ENCODE measurements at regions not wholly inside any gene's neighbourhood (a gene's known extent, or its start where the extent isn't known, plus 50 kb on each side); places are given as distances from the start of the nearest gene placed in this dataset.

GRCh38 chr1:213742992-213743391 is 244.8 kb upstream of the PROX1 start:
- no peak overlapping the region for H3K27ac ChIP-seq (ENCODE audit: low read depth, low read length)
- no peaks in the 10 kb centered on the region for H3K36me3 ChIP-seq (ENCODE audit: insufficient read depth, low read length)
- H3K27me3 ChIP-seq (ENCODE audit: insufficient read depth, low read length): no peaks in the 10 kb centered on the region

GRCh38 chr1:213744780-213745179 is 243.0 kb upstream of the PROX1 start:
- H2AFZ ChIP-seq (ENCODE audit: low read length): no peak overlapping the region
- TF ChIP-seq CTCF (IDR thresholded peaks at IDR 0.05; ENCODE audit: extremely low read depth, low read depth, low read length): no peak
- H3K9me3 ChIP-seq (ENCODE audit: low read depth, low read length): no peaks in the 10 kb centered on the region
- no peaks in the 10 kb centered on the region for H4K20me1 ChIP-seq (ENCODE audit: insufficient read depth, low read length)
- H3K4me3 ChIP-seq (ENCODE audit: insufficient read depth, low read length): no peak overlapping the region
- no peaks in the 10 kb centered on the region for H3K36me3 ChIP-seq (ENCODE audit: insufficient read depth, low read length)
- no peaks in the 10 kb centered on the region for H3K79me2 ChIP-seq (ENCODE audit: insufficient read depth, low read length)
- no peak overlapping the region for H3K27ac ChIP-seq (ENCODE audit: low read depth, low read length)
- DNase-seq (ENCODE audit: insufficient read length, low spot score, missing footprints): no peak
- H3K4me2 ChIP-seq (ENCODE audit: insufficient read depth, low read length): no peak overlapping the region
- no peaks in the 10 kb centered on the region for H3K27me3 ChIP-seq (ENCODE audit: insufficient read depth, low read length)
- H3K4me1 ChIP-seq (ENCODE audit: insufficient read depth, low read length): no peaks in the 10 kb centered on the region

More at GRCh38 chr1:213742992-213743391, 244.8 kb upstream of the PROX1 start:
- H3K4me1 ChIP-seq (ENCODE audit: insufficient read depth, low read length): no peaks in the 10 kb centered on the region
- no peak for DNase-seq (ENCODE audit: insufficient read length, low spot score, missing footprints)
- no peak overlapping the region for H3K4me3 ChIP-seq (ENCODE audit: insufficient read depth, low read length)
- no peak for TF ChIP-seq CTCF (IDR thresholded peaks at IDR 0.05; ENCODE audit: extremely low read depth, low read depth, low read length)
- no peak overlapping the region for H3K4me2 ChIP-seq (ENCODE audit: insufficient read depth, low read length)
- no peaks in the 10 kb centered on the region for H4K20me1 ChIP-seq (ENCODE audit: insufficient read depth, low read length)
- no peaks in the 10 kb centered on the region for H3K79me2 ChIP-seq (ENCODE audit: insufficient read depth, low read length)
- no peaks in the 10 kb centered on the region for H3K9me3 ChIP-seq (ENCODE audit: low read depth, low read length)
- no peak overlapping the region for H2AFZ ChIP-seq (ENCODE audit: low read length)

GRCh38 chr1:213745451-213745850 is 242.3 kb upstream of the PROX1 start:
- H2AFZ ChIP-seq (ENCODE audit: low read length): no peak overlapping the region
- H3K79me2 ChIP-seq (ENCODE audit: insufficient read depth, low read length): no peaks in the 10 kb centered on the region
- no peak overlapping the region for H3K4me2 ChIP-seq (ENCODE audit: insufficient read depth, low read length)
- no peaks in the 10 kb centered on the region for H3K4me1 ChIP-seq (ENCODE audit: insufficient read depth, low read length)
- no peak for DNase-seq (ENCODE audit: insufficient read length, low spot score, missing footprints)
- no peaks in the 10 kb centered on the region for H3K36me3 ChIP-seq (ENCODE audit: insufficient read depth, low read length)
- H4K20me1 ChIP-seq (ENCODE audit: insufficient read depth, low read length): no peaks in the 10 kb centered on the region
- H3K4me3 ChIP-seq (ENCODE audit: insufficient read depth, low read length): no peak overlapping the region
- H3K27ac ChIP-seq (ENCODE audit: low read depth, low read length): no peak overlapping the region
- H3K27me3 ChIP-seq (ENCODE audit: insufficient read depth, low read length): no peaks in the 10 kb centered on the region
- no peak for TF ChIP-seq CTCF (IDR thresholded peaks at IDR 0.05; ENCODE audit: extremely low read depth, low read depth, low read length)
- H3K9me3 ChIP-seq (ENCODE audit: low read depth, low read length): no peaks in the 10 kb centered on the region

- no peak overlapping the region for H3K27ac ChIP-seq (ENCODE audit: low read depth, low read length)
- H2AFZ ChIP-seq (ENCODE audit: low read length): no peak overlapping the region
- H3K4me2 ChIP-seq (ENCODE audit: insufficient read depth, low read length): no peak overlapping the region
- H3K4me1 ChIP-seq (ENCODE audit: insufficient read depth, low read length): no peaks in the 10 kb centered on the region
- TF ChIP-seq CTCF (IDR thresholded peaks at IDR 0.05; ENCODE audit: extremely low read depth, low read depth, low read length): no peak
- H3K79me2 ChIP-seq (ENCODE audit: insufficient read depth, low read length): no peaks in the 10 kb centered on the region
- no peaks in the 10 kb centered on the region for H3K36me3 ChIP-seq (ENCODE audit: insufficient read depth, low read length)
- H4K20me1 ChIP-seq (ENCODE audit: insufficient read depth, low read length): no peaks in the 10 kb centered on the region
- H3K27me3 ChIP-seq (ENCODE audit: insufficient read depth, low read length): no peaks in the 10 kb centered on the region
- DNase-seq (ENCODE audit: insufficient read length, low spot score, missing footprints): no peak
- no peaks in the 10 kb centered on the region for H3K9me3 ChIP-seq (ENCODE audit: low read depth, low read length)
- H3K4me3 ChIP-seq (ENCODE audit: insufficient read depth, low read length): no peak overlapping the region
Measured at GRCh38 chr1:213749558-213749957, 238.2 kb upstream of the PROX1 start.
